H4 (cell line): ENCODE measurements at regions not wholly inside any gene's neighbourhood (a gene's known extent, or its start where the extent isn't known, plus 50 kb on each side); places are given as distances from the start of the nearest gene placed in this dataset.
A peak's percentile ranks its signal among the peaks of the same experiment; 100 is the strongest.

Experiments
- DNase-seq: peaks from one replicate; pipeline ENCODE4 v3.0.0-alpha.2; 2015; ENCODE audit warnings: low spot score

DNA sequence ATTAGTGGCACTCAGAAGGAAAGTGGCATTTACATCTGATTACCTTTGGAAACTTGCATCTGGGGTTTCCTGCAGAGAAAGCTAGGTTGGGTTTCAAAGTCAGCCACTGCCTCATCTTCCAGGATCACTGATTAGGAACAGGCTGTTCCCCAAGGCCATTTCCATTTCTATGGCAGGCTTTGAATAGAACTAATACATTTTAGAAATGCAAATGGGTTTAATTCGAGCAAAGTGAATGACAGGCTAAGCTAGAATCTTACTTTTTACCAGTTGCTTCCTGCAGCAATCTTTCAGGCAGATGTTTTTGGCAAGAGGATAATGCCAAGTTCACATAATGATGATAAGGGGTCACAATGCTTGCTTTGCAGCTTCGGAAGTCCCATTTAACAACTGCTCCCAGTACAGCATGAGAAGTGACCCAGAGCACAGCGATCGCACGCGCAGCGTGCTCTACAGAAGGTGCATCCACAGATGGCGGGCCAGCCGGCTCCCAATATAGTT, 336.7 kb downstream of the LPIN1 start:
- no peak for DNase-seq

DNA sequence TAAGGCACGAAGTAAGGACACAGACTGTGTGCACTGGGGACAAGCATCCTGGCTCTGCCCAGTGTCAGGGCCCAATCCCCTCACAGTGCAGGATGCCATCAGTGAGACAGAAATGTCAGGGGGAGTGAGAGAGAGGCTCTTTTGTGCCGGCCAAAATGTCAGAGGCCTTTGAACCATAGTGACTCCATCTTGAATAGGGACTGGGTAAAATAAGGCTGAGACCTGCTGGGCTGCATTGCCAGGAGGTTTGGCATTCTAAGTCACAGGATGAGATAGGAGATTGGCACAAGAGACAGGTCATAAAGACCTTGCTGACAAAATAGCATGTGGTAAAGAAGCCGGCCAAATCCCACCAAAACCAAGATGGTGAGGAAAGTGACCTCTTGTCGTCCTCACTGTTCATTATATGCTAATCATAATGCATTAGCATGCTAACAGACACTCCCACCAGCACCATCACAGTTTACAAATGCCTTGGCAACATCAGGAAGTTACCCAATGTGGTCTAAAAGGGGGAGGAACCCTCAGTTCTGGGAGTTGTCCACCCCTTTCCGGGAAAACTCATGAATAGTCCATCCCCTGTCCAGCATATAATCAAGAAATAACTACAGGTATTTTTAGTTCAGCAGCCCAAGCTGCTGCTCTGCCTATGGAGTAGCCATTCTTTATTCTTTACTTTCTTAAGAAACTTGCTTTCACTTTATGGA, 337.4 kb downstream of the LPIN1 start:
- DNase-seq = no peak

DNA sequence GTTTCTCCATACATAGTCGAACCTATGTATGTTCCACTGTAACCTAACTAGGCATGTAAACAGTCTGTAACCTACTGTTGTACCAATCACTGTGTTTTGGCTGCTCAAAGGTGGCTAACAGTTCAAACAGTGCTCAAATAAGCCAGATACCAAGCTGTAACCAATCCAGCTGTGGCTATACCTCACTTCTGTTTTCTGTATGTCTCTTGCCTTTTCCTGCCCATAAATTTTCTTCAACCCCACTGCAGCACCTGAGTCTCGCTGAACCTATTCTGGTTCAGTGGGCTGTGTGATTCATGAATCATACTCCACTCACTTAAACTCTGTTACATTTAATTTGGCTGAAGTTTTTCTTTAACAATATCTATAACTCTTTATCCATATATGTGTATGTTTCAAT, 340.7 kb downstream of the LPIN1 start:
- no peak for DNase-seq

DNA sequence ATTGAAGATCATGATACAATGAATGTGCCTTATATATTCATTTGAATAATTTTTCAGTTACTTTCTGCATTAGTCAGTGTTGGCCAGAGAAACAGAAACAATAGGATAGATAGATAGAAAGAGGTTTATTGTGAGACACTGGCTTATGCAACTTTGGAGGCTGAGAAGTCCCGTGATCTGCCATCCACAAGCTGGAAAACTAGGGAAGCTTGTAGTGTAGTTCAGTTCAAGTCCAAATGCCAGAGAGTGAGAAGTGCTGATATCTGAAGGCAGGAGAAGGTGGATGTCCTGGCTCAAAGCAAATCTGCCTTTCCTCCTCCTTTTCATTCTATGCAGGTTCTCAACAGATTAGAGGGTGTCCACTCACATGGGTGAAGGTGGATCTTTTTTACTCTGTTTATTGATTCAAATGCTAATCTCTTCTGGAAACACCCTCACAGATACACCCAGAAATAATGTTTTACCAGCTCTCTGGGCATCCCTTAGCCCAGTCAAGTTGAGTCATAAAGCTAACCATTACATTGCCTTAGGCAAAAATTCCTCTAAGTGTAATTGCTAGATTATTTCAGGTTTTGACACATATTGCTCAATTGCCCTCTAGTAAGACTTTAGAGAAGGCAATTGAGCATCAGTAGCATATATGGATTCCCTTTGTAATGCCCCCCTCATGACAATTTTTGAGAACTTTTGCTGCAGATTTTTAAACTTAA, 341.4 kb downstream of the LPIN1 start:
- no peak for DNase-seq

DNA sequence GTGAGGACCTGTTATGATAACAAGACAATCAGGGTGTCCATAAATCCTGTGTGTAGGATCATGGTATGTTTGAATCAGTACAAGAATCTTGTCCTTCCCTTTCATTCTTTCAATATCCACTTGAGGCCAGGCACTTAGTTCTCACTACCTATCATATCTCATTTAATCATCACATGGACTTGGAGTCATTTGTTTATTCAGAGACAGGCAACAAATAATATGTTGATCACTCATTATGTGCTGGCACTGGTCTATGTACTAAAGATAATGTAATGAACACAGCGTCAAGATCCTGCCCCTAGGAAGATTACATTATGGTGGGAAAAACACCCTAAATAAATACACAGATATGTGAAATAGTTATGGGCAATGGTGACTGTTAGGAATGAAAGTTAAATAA, 342.6 kb downstream of the LPIN1 start:
- no peak for DNase-seq

DNA sequence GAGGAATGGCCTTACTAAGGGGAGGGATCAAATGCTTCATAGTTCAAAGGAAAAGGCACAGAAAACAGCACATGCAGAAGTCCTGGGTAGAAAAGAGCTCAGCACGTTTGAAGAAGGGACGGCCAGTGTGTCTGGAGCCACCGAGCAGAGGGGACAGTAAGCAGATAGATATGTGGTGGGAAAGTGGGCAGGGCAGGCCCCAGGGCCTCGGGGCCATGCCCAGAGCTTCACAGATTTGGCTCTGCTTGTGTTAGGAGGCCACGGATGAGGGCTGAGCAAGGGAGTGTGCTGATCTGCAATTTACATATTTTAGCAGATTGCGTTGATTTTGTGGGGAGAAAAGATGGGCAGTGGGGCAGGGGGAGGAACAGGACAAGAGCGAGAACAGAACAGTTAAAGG, 343.1 kb downstream of the LPIN1 start:
- no peak for DNase-seq

DNA sequence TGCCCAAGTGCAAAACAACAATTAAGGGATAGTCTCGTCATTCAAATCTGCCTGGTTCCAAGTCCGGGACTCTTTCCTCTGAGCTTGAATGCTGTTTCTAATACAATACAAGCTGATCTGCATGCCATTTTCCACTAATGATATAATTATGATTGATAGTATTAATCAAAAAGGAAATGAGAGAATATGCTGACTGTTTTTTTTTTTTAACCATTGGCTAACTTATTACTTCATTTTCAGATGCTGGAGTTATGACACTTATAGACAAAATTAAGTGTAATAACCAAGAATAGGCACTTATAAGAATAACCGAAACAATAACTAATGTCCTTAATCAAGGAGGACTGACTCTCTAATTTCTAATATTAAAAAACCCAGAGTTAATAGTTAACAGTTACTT, 343.6 kb downstream of the LPIN1 start:
- no peak for DNase-seq

DNA sequence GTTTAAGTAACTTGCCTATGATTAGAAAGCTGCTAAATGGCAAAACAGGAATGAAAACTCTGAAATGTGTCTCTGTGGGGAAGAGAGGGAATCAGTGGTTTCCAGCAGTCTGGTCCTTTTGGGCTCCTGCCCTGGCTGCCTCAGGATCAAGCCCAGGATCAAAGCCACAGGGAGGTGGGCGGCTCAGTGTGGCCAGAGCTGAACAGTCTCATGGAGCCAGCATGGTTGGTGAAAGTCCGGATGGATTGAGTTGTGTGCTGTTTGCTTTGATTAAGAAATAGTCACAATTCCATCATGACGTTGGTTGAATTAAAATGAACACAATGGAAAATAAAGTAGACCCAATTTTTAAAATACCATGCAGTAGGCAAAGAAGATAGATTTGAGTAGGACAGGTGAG, 344.2 kb downstream of the LPIN1 start:
- DNase-seq = no peak

DNA sequence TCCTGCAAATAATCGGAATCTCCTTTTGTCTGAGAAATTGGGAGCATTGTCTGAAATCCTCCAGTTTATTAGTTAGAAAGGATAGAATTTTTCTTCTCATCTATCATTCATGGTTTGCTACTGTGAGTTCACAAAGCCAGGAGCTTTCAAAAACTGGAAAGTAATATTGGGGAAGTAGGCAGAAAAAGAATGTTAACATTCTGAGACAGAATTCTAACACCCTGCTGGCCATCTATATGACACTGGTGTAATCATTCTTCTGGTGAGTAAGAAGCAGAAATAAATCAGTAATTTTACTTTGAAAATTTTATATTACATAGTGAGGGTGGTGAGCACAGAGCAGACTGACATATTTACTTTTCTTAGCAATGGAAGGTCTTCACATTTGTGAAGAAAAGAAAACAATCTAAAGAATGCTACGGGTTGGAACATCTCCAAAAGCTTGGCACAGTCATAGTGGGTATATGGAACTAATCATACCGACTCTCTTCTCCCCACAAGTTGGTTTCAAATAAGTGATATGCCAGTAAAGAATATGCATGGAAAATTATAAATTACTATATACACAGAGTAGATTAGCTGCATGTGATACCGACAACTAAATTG, 344.9 kb downstream of the LPIN1 start:
- DNase-seq = no peak

DNA sequence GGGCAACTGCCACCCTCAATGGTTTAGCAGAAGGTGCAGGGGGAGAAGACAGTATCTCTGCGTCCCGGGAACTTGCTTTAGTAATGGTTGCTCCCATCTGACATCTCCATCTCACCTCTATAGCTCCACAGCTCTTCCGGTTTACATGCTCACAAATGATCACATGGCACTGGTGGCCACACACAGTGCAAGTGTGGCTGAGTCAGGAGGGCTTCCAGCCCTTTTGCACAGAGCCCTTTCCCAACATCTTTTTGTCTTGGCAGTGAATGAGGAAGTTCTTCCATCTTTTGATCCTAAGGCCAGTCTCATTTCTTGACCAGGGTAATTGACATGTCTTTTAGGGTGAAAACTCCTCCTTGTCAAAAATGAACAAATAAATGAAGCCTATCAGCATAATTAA, 347.7 kb downstream of the LPIN1 start:
- no peak for DNase-seq

DNA sequence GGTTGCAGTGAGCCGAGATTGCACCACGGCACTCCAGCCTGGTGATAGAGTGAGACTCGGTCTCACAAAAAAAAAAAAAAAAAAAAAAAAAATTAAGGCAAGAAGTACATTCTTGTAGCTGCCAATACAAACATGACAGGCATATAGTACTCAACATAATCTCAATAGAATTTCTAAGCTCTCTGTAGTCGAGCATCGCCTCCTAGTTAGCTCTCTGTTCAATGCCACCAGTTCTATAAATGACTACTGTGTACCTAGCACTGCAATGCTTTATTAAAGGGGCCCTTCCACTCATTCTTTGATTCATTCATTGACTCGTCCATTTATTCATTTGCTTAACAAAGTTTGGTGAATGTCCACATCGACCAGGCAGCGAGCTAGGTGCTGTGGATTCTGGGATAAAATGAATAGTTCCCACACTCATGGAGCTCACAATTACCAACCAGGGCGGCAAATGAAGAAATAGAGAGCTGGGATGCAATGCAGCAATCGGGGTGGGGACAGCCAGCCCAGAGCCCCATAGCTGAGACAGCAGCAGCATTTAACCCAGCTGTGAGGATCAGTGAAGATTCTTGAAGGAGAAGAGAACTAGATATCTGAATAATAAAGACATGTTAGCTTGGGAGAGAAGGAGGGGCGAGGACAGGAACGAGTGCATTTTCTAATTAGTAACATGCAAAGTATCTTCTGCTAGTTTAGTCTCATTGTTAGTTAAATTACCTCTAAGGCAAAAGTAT, 349.8 kb downstream of the LPIN1 start:
- no peak for DNase-seq

DNA sequence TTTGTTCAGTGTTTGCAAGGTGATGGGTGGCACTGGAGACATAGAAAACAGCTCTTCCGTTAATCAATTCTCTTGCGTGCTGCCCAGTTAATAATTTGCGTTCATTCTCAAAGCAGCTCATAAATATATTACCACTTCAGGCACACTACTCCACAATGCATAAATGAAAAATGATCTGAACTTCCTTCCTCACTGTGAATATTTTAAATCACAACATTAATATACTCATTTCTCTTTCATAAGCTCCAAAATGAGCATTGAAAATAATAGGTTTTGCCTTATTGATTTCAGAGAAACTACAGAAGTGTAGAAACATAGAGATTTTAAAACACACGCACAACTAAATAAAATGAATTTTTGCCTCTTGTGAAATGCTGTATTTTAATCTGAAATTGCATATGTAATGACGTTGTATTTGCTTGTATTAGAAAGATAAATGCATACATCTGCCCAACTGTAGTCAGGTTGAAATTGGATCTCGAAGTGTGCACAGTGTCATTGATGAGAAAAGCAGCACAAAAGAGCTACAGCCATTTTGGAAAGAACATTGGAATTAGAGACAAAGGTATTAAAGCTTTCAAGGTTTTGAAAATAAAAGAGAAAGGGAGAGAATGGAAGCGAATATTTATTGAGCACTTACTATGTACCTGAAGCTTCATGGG, 350.5 kb downstream of the LPIN1 start:
- DNase-seq = no peak

DNA sequence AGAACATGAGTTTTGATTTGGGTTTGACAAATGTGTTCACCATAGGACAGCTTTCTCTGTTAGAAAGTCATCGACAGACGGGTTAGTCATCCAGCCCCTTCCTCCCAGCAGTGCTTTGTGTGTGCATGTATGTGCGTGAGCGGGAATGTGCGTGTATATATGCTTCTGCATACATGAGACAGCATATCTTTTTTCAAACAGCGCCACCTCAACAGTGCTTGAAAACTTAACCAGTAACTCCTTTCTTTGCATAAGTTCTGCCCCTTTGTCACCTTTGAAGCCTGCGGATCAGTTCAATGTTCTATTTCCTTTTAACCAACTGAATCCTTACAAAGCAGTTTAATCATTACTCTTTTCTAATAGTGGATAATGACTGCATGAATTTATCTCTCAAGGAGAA, 351.4 kb downstream of the LPIN1 start:
- DNase-seq = no peak

DNA sequence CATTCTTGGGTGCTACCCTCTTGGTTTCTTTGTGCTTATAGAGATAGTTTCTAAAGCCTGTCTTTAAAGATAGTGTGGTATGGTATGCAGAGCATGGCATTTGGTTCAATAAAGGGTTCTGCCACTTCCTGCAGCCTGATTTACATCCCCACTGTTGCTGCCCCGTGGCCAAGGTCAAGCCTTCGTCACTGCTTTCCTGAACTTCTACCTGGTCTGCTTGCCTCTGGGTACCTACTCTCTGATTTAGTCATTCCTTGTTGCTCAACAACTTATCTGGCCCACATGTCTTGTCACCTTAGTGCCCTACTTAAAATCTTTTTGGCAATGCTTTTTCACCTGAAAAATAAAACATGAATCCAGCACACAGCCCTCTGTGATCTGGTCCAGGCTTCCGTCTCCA, 352.9 kb downstream of the LPIN1 start:
- DNase-seq = no peak

DNA sequence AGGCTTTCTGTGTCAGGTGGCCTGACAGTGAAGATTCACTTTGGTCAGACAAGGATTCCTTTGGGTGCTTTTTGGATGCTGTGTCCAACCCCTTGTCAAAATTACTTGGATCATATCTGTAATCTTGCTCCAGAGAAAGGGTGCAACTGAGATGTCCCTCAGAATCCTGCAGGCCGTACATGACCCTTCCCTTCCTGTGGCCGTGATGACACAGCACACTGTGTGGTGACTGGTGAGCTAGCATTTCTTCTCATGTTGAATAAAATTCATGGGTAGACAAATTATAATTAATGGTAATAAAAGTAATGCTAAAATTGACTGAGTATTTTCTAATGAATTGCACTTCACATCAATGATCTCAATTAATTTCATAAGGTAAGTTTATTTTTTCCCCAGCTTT, 356.2 kb downstream of the LPIN1 start:
- DNase-seq = no peak

DNA sequence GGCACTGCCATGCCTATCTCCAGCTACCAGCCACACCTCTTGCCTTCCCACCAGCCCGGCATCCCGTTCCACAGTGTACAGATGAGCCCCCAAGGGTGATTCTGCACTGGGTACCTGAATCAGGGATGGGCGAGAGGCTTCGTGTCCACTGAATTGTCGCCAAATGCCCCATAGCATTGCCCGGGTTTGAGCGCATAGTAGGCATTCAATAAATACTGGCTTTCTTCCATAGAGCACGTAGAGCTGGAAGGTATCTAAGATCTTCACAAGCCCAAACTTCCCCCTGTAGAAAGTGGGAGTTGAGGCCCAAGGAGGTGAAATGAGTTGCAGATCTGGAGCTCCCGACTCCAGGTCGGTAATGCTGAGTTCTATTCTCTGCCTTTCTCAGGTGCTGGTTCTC, 358.7 kb downstream of the LPIN1 start:
- no peak for DNase-seq

DNA sequence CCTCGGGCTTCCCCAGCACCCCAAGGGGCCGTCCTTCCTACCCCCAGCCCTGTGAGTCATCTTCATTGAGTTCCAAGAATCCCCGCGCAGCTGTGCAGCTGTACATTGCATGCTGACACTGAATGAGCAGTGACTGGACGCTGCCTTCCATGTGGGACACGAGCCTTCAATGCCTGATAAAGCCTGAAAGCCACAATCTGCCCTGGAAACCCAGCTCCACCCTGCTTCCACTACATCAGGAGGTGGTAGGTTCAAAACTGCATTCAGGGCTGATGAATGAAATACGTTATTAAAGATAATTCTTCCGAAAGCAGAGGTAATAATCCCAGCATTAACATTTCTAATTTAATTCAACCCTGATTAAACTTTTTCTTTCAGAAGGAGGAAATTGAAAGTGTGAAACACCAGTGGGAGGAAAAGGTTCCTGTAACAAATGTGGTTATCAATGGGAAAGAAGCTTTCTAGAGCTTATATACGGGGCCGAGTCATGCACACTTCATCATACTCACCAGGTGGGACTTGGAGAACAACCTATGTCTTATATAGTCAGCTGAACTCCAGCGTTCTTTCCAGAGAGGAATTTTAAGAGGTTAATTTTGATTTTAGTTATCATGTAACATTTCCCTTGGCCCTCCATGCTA, 360.1 kb downstream of the LPIN1 start:
- DNase-seq = peak; percentile 90

DNA sequence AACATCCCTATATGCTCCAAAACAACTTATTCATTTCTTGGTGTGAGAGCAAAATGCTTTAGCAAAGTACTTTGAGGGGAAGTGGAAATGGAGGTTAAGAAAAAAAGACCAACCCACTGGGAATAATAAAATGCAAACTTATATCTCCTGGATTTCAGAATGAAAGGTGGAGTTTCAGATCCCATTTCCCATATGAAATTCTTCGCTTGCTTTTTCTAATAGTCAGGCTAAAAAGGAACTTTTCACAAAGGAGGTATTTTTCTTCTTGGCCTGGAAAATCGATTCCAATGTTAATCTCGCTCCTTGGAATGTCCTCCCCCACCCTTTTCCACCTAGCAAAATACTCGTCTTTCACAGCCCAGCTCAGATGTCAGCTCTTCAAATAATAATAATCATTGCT, 360.9 kb downstream of the LPIN1 start:
- no peak for DNase-seq

DNA sequence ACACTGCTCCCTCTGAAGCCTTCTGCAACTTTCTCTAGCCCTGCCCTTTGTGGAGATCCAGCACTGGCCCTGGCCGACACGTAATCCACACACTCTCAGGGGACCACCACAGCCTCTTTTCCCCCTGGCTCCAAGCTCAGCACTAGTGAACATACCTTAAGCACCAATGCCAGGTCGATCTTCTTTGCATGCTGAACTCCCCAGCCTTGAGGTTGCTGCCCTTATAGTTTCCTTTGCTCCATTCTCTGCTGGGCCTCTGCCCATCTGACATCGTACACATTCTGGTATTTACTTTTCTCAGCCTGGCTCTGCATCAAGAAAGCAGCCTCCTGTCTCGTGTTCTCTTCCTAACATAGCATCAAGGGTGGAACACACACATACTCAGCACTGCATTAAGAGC, 361.5 kb downstream of the LPIN1 start:
- no peak for DNase-seq

DNA sequence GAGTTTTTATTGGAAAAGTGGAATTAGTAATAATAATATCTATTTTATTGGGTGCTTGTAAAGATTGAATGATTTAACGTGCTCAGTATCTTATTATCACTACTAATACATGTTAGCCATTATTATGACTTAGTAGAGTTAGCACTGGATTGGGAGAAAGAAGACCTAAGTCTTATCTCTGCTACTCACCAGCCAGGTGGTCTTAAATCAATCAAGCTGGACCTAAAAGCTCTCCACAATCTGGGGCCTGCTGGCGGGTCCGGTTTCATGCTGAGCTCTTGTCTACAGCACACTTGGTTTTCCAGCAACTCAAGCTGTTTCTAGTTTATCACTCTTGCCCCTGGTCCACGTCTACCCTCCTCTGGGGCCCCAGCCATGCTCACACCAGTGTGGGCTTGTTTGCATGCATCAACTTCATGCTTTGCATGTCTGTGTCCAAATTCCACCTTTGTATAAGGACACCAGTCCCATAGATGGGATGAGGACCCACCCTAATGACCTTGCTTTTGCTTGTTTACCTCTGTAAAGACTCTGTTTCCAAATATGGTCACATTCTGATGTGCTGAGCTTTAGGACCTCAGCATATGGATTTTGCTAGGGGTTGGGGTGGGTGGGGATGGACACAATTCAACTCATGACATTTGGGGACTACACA, 363.1 kb downstream of the LPIN1 start:
- DNase-seq = no peak

DNA sequence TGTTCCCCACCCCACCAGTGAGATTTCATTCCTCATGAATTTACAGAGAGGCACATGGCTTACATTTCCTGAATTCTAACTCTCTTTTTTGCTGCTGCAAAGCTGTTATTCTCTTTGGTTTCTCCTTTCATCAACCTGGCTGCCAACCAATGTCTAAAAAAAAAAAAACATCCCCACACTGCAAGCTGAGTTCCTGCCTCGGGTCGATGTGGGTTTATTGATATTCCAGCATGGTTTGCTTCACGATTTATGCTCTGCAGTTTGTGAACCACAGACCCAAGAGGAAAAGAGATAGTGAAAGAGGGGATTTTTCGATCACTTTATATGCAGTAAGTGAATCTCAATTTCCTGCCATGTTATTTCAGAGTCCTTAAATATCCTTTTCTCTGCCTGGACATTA, 363.6 kb downstream of the LPIN1 start:
- no peak for DNase-seq
